DMS53 treated with DMSO at 0.1 percent for 48 hours (cell line): ENCODE measurements at regions not wholly inside any gene's neighbourhood (a gene's known extent, or its start where the extent isn't known, plus 50 kb on each side); places are given as distances from the start of the nearest gene placed in this dataset.
"Not testable (repeated sequence)": the region's sequence is repeated elsewhere in the genome, so short reads cannot be mapped to it uniquely, and the experiment has no call there.

Experiments
- DNase-seq: peaks from one replicate; lab custom pipeline; 2025; ENCODE audit not compliant: unreplicated experiment; lab: John Stamatoyannopoulos, UW

- no peak for DNase-seq
These were observed 896.5 kb upstream of the PABPC4L start for GRCh38 chr4:135098061-135098460.

DNA sequence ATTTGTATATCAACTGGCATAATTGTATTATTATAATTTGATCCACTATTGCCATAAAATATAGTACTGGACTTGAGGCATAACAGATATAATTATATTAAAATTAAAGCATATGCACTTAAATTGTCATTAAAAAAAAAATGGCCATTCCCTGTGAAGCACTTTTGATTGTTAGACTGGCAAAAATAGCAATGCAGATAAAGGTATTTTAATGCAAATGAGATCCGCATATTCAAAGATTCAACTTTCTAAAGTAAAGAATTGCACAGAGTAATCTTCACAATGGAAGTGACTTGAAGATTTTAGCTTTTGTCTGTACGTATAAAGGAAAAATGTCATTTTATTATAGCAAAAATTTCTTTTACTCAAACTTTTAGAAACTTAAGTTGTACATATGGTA lies 871.8 kb upstream of the PABPC4L start:
- no peak for DNase-seq

DNA sequence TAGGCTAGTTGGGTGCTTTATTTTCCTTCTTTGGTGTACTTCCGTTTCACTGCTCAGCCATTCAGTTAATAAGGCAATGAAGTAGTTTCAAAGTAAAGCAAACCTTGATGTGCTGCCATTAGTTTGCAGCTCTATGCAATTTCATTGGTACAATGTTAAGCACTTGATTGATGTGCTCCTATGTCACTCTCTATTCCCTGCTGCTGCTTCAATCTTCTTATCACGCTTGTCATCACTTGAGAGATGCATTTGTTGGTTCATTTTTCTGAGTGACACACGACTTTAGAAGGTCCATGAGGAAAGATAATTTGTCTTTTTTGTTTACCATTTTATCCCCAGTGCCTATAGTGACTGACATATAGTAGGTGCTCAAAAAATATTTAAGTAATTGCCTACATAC lies 871.0 kb upstream of the PABPC4L start:
- DNase-seq: no peak

GRCh38 chr4:135065366-135065765 lies 863.8 kb upstream of the PABPC4L start:
- DNase-seq: no peak

DNA sequence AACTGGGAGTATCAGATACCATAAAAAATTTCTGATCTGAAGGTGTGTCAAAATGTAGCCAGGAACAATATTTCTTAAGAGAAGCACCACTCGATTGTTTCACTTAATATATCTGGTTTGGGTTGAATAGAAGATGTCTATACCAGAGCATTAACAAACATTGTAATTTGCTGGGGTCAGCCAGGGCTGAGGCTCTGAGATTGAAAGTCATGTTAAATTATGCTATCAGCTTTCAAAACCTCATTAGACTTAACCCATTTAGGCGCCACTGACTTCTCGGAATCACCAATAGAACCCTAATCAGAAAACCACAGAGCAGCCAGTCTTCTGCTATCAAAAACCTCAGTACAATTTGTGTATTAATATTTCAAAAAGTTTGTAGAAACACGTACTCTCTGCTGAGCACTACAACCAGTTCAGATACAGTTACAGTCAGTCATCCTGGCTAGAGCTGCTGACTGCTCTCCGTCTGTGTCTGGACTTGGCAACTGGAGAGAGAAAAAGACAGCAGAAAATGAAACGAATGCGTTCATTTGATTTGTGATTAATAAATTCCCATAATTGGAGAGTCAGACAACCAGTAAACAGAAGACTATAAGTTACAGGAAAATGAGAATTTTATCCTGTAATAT lies 848.6 kb upstream of the PABPC4L start:
- no peak for DNase-seq

- no peak for DNase-seq
These were observed 831.1 kb upstream of the PABPC4L start for GRCh38 chr4:135032670-135033069.

DNA sequence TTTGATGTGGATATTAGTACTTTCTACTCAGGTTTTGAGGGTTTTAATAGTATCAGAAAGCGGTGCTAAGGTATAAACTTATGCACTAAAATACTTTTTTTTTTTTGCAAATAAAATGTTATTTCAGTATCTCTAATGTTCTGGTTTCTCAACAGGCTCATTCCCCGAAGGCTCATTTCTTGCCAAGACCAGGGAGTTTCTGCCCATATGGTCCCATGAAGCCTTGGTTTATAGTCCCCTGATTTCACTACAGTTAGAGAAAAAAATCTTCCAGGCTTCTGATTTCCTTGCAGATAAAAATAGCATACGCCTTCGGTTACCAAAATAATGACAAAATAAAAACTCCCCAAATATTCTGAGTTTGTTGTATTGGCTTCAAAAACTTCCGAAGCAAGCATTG lies 814.2 kb upstream of the PABPC4L start:
- DNase-seq: no peak

DNA sequence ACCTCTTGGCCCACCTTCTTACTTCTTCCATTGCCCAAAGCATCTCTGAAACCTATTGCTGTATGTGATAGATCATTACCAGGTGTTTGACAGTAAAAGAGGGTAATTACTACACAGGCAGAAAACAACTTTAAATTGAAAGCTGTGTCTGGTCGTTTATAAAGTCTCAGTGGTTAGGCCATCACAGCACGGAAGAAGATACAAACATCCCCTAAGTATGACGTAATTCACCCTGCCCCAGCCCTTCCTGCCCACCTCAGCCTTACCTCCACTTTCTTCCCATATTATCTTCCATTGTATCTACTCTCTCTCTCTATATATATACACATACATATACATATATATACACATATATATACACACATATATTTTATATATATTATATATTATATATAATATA lies 805.8 kb upstream of the PABPC4L start:
- DNase-seq: no peak

GRCh38 chr4:134999169-134999568 lies 797.6 kb upstream of the PABPC4L start:
- no peak for DNase-seq

GRCh38 chr4:134961963-134962362 lies 760.4 kb upstream of the PABPC4L start:
- DNase-seq: no peak

DNA sequence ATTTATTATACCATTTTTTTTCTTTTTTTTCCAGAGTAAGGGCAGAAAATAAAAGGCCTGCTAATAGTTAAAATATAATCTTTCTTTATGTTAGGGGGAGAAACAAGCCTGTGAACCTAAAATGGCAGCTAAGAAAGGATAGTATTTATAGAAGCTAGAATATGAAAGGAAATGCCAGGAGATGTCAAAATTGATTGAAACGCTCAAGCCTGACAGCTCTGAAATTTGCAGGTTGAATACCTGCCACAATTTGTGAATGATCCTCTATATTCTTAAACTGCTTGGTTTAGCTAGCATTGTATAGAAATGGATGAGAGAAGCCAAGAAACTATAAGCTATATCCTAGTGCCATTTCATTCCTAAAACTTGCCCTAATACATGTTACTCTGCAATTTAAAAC lies 757.3 kb upstream of the PABPC4L start:
- DNase-seq: no peak

DNA sequence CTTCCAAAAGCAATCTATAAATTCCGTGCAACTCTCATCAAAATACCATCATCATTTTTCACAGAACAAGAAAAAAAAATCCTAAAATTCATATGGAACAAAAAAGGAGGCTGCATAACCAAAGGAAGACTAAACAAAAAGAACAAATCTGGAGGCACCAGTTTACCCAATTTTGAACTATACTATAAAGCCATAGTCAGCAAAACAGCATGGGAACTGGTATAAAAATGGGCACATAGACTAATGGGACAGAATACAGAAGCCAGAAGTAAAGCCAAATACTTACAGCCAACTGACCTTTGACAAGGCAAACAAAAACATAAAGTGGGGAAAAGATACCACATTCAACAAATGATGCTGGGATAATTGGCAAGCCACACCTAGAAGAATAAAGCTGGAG lies 753.5 kb upstream of the PABPC4L start:
- no peak for DNase-seq

- no peak for DNase-seq
These were observed 751.2 kb upstream of the PABPC4L start for GRCh38 chr4:134952775-134953174.

GRCh38 chr4:134952305-134952704 lies 750.7 kb upstream of the PABPC4L start:
- no peak for DNase-seq

GRCh38 chr4:134948110-134948642 lies 746.6 kb upstream of the PABPC4L start:
- DNase-seq: no peak

GRCh38 chr4:134944115-134944514 lies 742.5 kb upstream of the PABPC4L start:
- DNase-seq: no peak

GRCh38 chr4:134936014-134936413 lies 734.4 kb upstream of the PABPC4L start:
- DNase-seq: no peak

DNA sequence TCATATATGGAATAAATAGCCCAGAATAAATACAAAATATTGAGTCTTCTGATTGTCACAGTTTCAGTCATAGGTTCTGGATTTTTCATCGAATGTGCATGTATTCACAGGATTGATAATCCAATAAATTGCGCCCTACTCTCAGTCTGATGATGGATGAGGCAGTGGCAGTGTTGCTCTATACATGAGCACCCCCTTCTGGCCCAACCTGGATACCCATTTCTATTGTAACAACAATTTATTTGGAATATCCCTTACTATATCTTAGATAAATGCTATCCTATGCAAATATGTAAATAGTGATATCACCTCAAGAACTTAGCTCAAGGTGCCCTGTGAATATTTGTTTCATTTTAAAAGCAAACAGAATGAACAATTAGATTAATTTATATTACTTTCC lies 733.7 kb upstream of the PABPC4L start:
- DNase-seq: no peak

- DNase-seq: no peak
These were observed 732.6 kb upstream of the PABPC4L start for GRCh38 chr4:134934036-134934808.

- no peak for DNase-seq
These were observed 713.8 kb upstream of the PABPC4L start for GRCh38 chr4:134915355-134915754.

- DNase-seq: not testable (repeated sequence)
These were observed 712.7 kb upstream of the PABPC4L start for GRCh38 chr4:134914250-134914649.

DNA sequence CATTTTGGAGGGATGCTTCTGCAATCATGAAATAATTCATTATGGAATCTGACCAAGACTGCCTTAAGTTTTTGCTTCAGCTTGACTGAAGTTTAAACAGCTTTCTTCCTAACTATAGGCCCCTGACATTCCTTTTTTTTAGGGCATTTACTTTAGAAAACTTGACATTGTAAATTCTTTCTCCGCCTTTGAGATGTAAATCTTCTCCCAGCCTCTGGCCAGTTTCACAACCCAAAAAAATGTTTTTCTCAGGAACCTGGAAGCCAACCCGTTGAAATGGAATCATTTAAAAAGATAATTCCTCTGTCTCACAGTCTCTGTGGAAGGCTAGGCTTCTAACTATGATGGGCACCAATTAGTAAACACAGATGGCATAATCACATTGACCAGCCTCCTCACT lies 710.4 kb upstream of the PABPC4L start:
- no peak for DNase-seq
